ENCODE measurements at regions not wholly inside any gene's neighbourhood (a gene's known extent, or its start where the extent isn't known, plus 50 kb on each side); places are given as distances from the start of the nearest gene placed in this dataset.

DNA sequence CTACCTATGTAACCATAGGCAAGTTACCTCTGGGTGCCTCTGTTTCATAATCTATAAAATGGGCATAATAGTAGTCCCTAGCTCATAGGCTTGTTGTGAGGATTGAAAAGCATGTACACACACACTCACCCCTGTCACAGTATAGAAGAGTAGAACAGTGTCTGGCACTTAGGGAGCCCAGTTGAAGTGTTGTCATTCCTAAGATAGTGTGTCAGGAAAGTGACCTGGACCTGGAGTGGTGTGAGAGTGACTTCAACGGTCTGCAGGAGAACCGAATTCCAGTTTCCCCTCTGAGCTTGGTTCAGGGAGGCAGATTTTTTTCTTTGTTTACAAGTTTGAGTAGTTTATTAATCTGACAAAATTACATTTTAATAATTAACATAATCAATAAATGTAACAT lies 229.9 kb upstream of the MAP3K7 start:
- TF ChIP-seq NRF1 (IDR thresholded peaks at IDR 0.05; ENCODE audit: low read depth, low read length): no peak
- TF ChIP-seq RBBP5 (IDR thresholded peaks at IDR 0.05; ENCODE audit: borderline replicate concordance, low read depth, low read length): no peak
- TF ChIP-seq, protein P1, sequence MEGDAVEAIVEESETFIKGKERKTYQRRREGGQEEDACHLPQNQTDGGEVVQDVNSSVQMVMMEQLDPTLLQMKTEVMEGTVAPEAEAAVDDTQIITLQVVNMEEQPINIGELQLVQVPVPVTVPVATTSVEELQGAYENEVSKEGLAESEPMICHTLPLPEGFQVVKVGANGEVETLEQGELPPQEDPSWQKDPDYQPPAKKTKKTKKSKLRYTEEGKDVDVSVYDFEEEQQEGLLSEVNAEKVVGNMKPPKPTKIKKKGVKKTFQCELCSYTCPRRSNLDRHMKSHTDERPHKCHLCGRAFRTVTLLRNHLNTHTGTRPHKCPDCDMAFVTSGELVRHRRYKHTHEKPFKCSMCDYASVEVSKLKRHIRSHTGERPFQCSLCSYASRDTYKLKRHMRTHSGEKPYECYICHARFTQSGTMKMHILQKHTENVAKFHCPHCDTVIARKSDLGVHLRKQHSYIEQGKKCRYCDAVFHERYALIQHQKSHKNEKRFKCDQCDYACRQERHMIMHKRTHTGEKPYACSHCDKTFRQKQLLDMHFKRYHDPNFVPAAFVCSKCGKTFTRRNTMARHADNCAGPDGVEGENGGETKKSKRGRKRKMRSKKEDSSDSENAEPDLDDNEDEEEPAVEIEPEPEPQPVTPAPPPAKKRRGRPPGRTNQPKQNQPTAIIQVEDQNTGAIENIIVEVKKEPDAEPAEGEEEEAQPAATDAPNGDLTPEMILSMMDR (IDR thresholded peaks at IDR 0.05; ENCODE audit: control extremely low read depth in 1 of 3, insufficient read depth in 1 of 3, low read depth in 1 of 3, low read length in 3 of 3): no peak
- no peak for TF ChIP-seq TAF1 (IDR thresholded peaks at IDR 0.05; ENCODE audit: low read depth, low read length)
- TF ChIP-seq FOSL1 (IDR thresholded peaks at IDR 0.05; ENCODE audit: insufficient read depth, low read depth, low read length): no peak
- TF ChIP-seq ZNF274 (IDR thresholded peaks at IDR 0.05; ENCODE audit: borderline replicate concordance, extremely low read depth, low read length): no peak
- TF ChIP-seq GTF2F1 (IDR thresholded peaks at IDR 0.05; ENCODE audit: borderline replicate concordance, low read depth, low read length): no peak
- TF ChIP-seq JUN (IDR thresholded peaks at IDR 0.05; ENCODE audit: low read depth, low read length): no peak
- no peak for TF ChIP-seq EZH2 (IDR thresholded peaks at IDR 0.05; ENCODE audit: low read depth, low read length, severe bottlenecking)
- no peak for TF ChIP-seq KDM1A (IDR thresholded peaks at IDR 0.05; ENCODE audit: borderline replicate concordance, low read length)
- TF ChIP-seq EP300 (IDR thresholded peaks at IDR 0.05; ENCODE audit: borderline replicate concordance in 1 of 2, low read depth in 2 of 2, low read length in 2 of 2): no peak
- TF ChIP-seq SUZ12 (IDR thresholded peaks at IDR 0.05; ENCODE audit: low read length): no peak

Data from H1 (cell line).